ENCODE measurements at regions not wholly inside any gene's neighbourhood (a gene's known extent, or its start where the extent isn't known, plus 50 kb on each side); places are given as distances from the start of the nearest gene placed in this dataset.

- no peak for DNase-seq
- peaks cover 0 to 19% (median 0%) of the 10 kb centered on the region in 8 donors for H3K9me3 ChIP-seq
- WGBS, 5 donors: 76 to 89% (median 82%) methylated on average over 2 of the region's 2 CpGs
Observed at GRCh38 chr16:5770118-5770517, 672.5 kb upstream of the EEF2KMT start.

GRCh38 chr16:5769513-5769912 lies 671.9 kb upstream of the EEF2KMT start:
- Histone ChIP-seq H3K4me3 (no peak overlapping the region), H3K36me3 (no peaks in the 10 kb centered on the region), H3K4me1 (no peaks in the 10 kb centered on the region), H3K27ac (no peak overlapping the region), H3K27me3 (replicated peaks in 1 of 7) (no peaks in the 10 kb centered on the region), H3K9me3 (peaks cover 0 to 22% (median 0%) of the 10 kb centered on the region in 8 donors)
- DNase-seq: no peak
- 69 to 88% (median 74%) methylated on average over 5 of the region's 5 CpGs for WGBS, 5 donors
- intact Hi-C loops (cut with DNase I; ENCODE audit: low total_unique reads): no loop called here
- TF ChIP-seq POLR2AphosphoS5 (IDR thresholded peaks at IDR 0.05) (no peak), POLR2A (IDR thresholded peaks at IDR 0.05) (no peak), CTCF (IDR thresholded peaks at IDR 0.05 in 8 of 11, conservative IDR thresholded peaks at IDR 0.05 in 3 of 11) (no peak)

More at GRCh38 chr16:5770118-5770517, 672.5 kb upstream of the EEF2KMT start:
- Histone ChIP-seq H3K27ac (no peak overlapping the region), H3K4me1 (no peaks in the 10 kb centered on the region), H3K36me3 (no peaks in the 10 kb centered on the region), H3K27me3 (replicated peaks in 1 of 7) (no peaks in the 10 kb centered on the region), H3K4me3 (no peak overlapping the region)
- TF ChIP-seq CTCF (IDR thresholded peaks at IDR 0.05 in 8 of 11, conservative IDR thresholded peaks at IDR 0.05 in 3 of 11): no peak
- intact Hi-C loops (cut with DNase I; ENCODE audit: low total_unique reads): no loop called here

GRCh38 chr16:5768445-5768844 lies 670.9 kb upstream of the EEF2KMT start:
- WGBS, 5 donors: 63 to 77% (median 75%) methylated on average over 7 of the region's 7 CpGs
- Histone ChIP-seq H3K4me1 (no peaks in the 10 kb centered on the region), H3K27ac (no peak overlapping the region), H3K4me3 (no peak overlapping the region), H3K9me3 (peaks cover 0 to 22% (median 0%) of the 10 kb centered on the region in 8 donors), H3K27me3 (replicated peaks in 1 of 7) (no peaks in the 10 kb centered on the region), H3K36me3 (no peaks in the 10 kb centered on the region)
- intact Hi-C loops (cut with DNase I; ENCODE audit: low total_unique reads): no loop called here
- no peak for DNase-seq
- TF ChIP-seq CTCF (IDR thresholded peaks at IDR 0.05 in 8 of 11, conservative IDR thresholded peaks at IDR 0.05 in 3 of 11) (no peak), POLR2AphosphoS5 (IDR thresholded peaks at IDR 0.05) (no peak), POLR2A (IDR thresholded peaks at IDR 0.05) (no peak)

GRCh38 chr16:5763176-5763575 lies 665.6 kb upstream of the EEF2KMT start:
- TF ChIP-seq CTCF (IDR thresholded peaks at IDR 0.05 in 8 of 11, conservative IDR thresholded peaks at IDR 0.05 in 3 of 11) (no peak), POLR2AphosphoS5 (IDR thresholded peaks at IDR 0.05) (no peak), POLR2A (IDR thresholded peaks at IDR 0.05) (no peak)
- WGBS, 5 donors: 64 to 78% (median 68%) methylated on average over 11 of the region's 11 CpGs
- Histone ChIP-seq H3K4me1 (no peaks in the 10 kb centered on the region), H3K27me3 (replicated peaks in 1 of 7) (no peaks in the 10 kb centered on the region), H3K36me3 (no peaks in the 10 kb centered on the region), H3K27ac (no peak overlapping the region), H3K4me3 (no peak overlapping the region), H3K9me3 (peaks cover 0 to 21% (median 0%) of the 10 kb centered on the region in 8 donors)
- intact Hi-C loops (cut with DNase I; ENCODE audit: low total_unique reads): no loop called here
- DNase-seq: no peak
